ENCODE measurements at regions not wholly inside any gene's neighbourhood (a gene's known extent, or its start where the extent isn't known, plus 50 kb on each side); places are given as distances from the start of the nearest gene placed in this dataset.
"Not testable (repeated sequence)": the region's sequence is repeated elsewhere in the genome, so short reads cannot be mapped to it uniquely, and the experiment has no call there.

DNA sequence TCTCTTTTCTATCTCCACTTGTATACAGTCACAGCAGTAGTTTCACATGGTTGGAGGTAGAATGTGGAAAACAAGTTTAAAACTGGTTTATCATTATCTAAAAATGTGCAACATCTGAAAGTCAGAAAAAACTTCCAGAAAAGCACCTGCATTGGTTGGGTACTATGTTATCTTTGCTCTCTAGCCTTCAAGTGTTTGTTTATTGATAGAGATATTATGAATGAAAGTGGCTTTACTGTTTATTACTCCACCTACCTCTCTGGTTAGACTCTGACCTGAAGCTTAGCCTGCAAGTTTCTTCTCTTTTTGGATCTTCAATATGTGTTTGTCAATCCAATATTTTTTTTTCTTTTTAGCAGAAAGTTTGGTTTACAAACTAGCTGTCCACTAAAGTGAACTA is 2161.4 kb upstream of the RAG2 start:
- Histone ChIP-seq H3K4me1 (no peaks in the 10 kb centered on the region), H3K27ac (no peak overlapping the region), H3K36me3 (no peaks in the 10 kb centered on the region), H3K27me3 (no peaks in the 10 kb centered on the region), H3K4me3 (no peak overlapping the region), H3K9me3 (no peaks in the 10 kb centered on the region)
- DNase-seq, result no peak
- intact Hi-C loops (cut with DNase I; ENCODE audit: low total_unique reads), result no loop called here
- TF ChIP-seq POLR2AphosphoS5 (IDR thresholded peaks at IDR 0.05) (no peak), POLR2A (IDR thresholded peaks at IDR 0.05) (no peak), EP300 (IDR thresholded peaks at IDR 0.05) (no peak)
- TF ChIP-seq, protein P1, sequence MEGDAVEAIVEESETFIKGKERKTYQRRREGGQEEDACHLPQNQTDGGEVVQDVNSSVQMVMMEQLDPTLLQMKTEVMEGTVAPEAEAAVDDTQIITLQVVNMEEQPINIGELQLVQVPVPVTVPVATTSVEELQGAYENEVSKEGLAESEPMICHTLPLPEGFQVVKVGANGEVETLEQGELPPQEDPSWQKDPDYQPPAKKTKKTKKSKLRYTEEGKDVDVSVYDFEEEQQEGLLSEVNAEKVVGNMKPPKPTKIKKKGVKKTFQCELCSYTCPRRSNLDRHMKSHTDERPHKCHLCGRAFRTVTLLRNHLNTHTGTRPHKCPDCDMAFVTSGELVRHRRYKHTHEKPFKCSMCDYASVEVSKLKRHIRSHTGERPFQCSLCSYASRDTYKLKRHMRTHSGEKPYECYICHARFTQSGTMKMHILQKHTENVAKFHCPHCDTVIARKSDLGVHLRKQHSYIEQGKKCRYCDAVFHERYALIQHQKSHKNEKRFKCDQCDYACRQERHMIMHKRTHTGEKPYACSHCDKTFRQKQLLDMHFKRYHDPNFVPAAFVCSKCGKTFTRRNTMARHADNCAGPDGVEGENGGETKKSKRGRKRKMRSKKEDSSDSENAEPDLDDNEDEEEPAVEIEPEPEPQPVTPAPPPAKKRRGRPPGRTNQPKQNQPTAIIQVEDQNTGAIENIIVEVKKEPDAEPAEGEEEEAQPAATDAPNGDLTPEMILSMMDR (IDR thresholded peaks at IDR 0.05), result no peak

DNA sequence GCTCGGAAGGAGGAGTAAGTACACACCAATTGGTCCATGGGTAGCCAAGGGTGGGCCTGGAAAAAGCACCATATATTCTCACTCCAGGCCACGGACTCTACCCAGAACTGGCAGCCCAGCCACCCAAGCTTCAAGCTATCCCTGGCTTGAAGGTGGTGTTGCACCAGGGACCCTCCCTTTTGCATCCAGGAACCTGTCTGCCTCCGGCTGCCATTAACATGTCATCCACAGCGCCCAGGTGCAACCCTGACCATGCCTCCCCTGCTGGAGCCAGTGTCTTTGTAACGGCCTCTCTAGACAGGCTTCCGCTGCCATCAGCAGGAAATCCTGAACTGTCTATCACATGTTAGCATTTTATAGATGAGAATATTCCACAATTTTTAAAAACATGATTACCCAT is 2158.5 kb upstream of the RAG2 start:
- no peak for DNase-seq
- Histone ChIP-seq H3K4me3 (no peak overlapping the region), H3K27ac (no peak overlapping the region), H3K4me1 (no peaks in the 10 kb centered on the region), H3K27me3 (no peaks in the 10 kb centered on the region), H3K9me3 (no peaks in the 10 kb centered on the region), H3K36me3 (no peaks in the 10 kb centered on the region)
- intact Hi-C loops (cut with DNase I; ENCODE audit: low total_unique reads), result no loop called here
- TF ChIP-seq, protein P1 (IDR thresholded peaks at IDR 0.05), result no peak
- no peak for TF ChIP-seq EP300 (IDR thresholded peaks at IDR 0.05)
- no peak for TF ChIP-seq POLR2AphosphoS5 (IDR thresholded peaks at IDR 0.05)
- TF ChIP-seq POLR2A (IDR thresholded peaks at IDR 0.05), result no peak
- 89 to 94% (median 91%) methylated on average over 6 of the region's 6 CpGs for WGBS, 5 donors

DNA sequence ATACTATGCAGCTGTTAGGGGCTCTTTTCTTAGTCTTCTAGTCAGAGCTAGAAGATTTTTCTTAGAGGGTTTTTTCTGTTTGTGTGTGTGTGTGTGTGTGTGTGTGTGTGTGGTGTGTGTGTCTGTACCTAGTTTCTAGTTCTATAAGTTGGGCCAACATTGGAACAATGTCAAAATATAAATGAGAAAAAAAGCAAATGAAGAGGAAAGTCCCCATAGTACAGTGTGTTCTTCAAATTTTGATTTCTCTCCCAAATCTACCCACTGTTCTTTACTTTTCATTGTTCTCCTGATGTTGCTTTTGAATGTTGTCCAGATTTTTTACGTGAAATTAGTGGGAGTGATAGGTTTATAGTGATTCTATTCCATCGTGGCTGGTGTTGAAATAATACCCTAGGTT is 2153.4 kb upstream of the RAG2 start:
- intact Hi-C loops (cut with DNase I; ENCODE audit: low total_unique reads), result no loop called here
- WGBS, 5 donors, result 51 to 73% (median 56%) methylated on average over 2 of the region's 2 CpGs

DNA sequence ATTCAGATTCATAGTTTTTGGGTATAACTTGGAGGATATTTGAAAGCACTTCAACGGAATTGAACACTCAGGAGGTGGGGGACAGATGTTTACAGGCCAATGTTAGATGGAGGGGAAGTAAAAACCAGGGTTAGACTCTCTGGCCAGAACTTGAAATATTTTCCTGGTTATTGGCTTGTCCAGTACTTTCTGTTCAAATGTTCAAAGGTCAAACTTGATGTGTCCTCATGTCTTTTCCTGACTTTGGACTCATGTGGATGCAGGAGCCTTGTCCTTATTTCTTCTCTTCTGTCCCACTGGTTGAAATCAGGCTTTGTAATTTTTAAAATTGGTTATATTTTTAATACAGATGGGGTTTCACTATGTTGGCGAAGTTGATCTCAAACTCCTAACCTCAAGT is 2148.5 kb upstream of the RAG2 start:
- H3K4me3 ChIP-seq; DNase-seq; H3K36me3 ChIP-seq; H3K4me1 ChIP-seq; H3K27me3 ChIP-seq; H3K27ac ChIP-seq; H3K9me3 ChIP-seq; intact Hi-C loops (cut with DNase I; ENCODE audit: low total_unique reads): not testable (repeated sequence)
- WGBS, 5 donors, result 70 to 100% (median 94%) methylated on average over 1 to 2 of the region's 2 CpGs

More for the DNA sequence above, 2153.4 kb upstream of the RAG2 start:
- H3K27me3 ChIP-seq, result no peaks in the 10 kb centered on the region
- TF ChIP-seq POLR2AphosphoS5 (IDR thresholded peaks at IDR 0.05) (no peak), POLR2A (IDR thresholded peaks at IDR 0.05) (no peak), EP300 (IDR thresholded peaks at IDR 0.05) (no peak)
- TF ChIP-seq, protein P1 (IDR thresholded peaks at IDR 0.05), result no peak
- no peaks in the 10 kb centered on the region for H3K9me3 ChIP-seq
- no peak overlapping the region for H3K4me3 ChIP-seq
- no peaks in the 10 kb centered on the region for H3K4me1 ChIP-seq
- no peak for DNase-seq
- no peak overlapping the region for H3K27ac ChIP-seq
- H3K36me3 ChIP-seq, result no peaks in the 10 kb centered on the region

DNA sequence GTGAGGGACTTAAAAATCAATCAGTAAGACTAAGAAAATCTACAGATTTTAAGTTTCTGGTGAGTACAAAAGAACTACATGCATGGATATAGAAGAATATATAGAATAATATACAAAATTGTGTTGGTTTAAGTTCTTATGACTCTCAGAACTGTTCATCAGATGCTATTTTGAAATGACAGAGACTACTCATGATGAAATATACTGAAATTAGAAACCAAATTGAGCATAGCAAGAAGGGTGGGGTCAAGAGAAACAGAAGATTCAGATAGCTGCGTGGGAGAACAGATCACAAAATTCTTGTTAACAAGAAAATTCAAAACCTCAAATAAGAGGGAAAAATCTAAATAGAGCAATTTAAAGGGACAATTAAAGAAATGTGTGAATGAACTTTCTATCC is 2125.3 kb upstream of the RAG2 start:
- DNase-seq, result no peak
- Histone ChIP-seq H3K4me1 (no peaks in the 10 kb centered on the region), H3K9me3 (peaks cover 0 to 5% (median 0%) of the 10 kb centered on the region in 4 donors), H3K27ac (no peak overlapping the region), H3K27me3 (no peaks in the 10 kb centered on the region), H3K4me3 (no peak overlapping the region), H3K36me3 (no peaks in the 10 kb centered on the region)
- intact Hi-C loops (cut with DNase I; ENCODE audit: low total_unique reads), result no loop called here
- 76 to 91% (median 79%) methylated on average over 1 of the region's 1 CpG for WGBS, 5 donors
- TF ChIP-seq EP300 (IDR thresholded peaks at IDR 0.05) (no peak), POLR2A (IDR thresholded peaks at IDR 0.05) (no peak), POLR2AphosphoS5 (IDR thresholded peaks at IDR 0.05) (no peak)
- TF ChIP-seq, protein P1 (IDR thresholded peaks at IDR 0.05), result no peak

Measured in stomach (tissue), 8 donors.